ENCODE measurements at regions not wholly inside any gene's neighbourhood (a gene's known extent, or its start where the extent isn't known, plus 50 kb on each side); places are given as distances from the start of the nearest gene placed in this dataset.

GRCh38 chr4:23245203-23245832 lies 552.6 kb downstream of the GBA3 start:
- BruUV-seq (replicated peaks): no TSS peak
- no peak for DNase-seq (ENCODE audit: low spot score)
- FAIRE-seq: no peak
- in situ Hi-C loops (cut with HindIII; ENCODE audit: extremely low pct_ligation_motif_present, low pct_unique_long_range_greater_than_20kb): no loop called here
- H3K4me1 ChIP-seq (ENCODE audit: insufficient read depth, low read length): no peaks in the 10 kb centered on the region
- no peak overlapping the region for H3K9ac ChIP-seq (ENCODE audit: insufficient read depth, low read depth, low read length)
- TF ChIP-seq MIER2 (CRISPR knock-in tag; IDR thresholded peaks at IDR 0.05): no peak
- TF ChIP-seq KLF9 (CRISPR knock-in tag; IDR thresholded peaks at IDR 0.05; ENCODE audit: low read depth): no peak
- WGBS (ENCODE audit: low lambda C conversion rate): 3% methylated on average over 3 of the region's 3 CpGs
- no peak overlapping the region for H3K27ac ChIP-seq (ENCODE audit: extremely low read length, insufficient read depth, low read length)
- ATAC-seq: no peak
- H3K4me3 ChIP-seq (replicated peaks in 1 of 3; ENCODE audit: insufficient read depth in 1 of 3, low read depth in 2 of 3, low read length in 3 of 3): no peak overlapping the region
- H3K27me3 ChIP-seq (ENCODE audit: control insufficient read depth in 1 of 2, insufficient read depth in 2 of 2, low read length in 2 of 2): no peaks in the 10 kb centered on the region
- H3K36me3 ChIP-seq (replicated peaks in 1 of 2; ENCODE audit: control insufficient read depth in 1 of 2, insufficient read depth in 2 of 2, low read length in 2 of 2): no peaks in the 10 kb centered on the region
- POLR2A ChIA-PET: no interaction called here
- H4K20me1 ChIP-seq (ENCODE audit: insufficient read depth, low read length): no peaks in the 10 kb centered on the region
- CTCF ChIA-PET (ENCODE audit: low intra/inter-chr PET ratio, low total read pairs): no interaction called here
- no peak overlapping the region for H3K4me2 ChIP-seq (ENCODE audit: low read depth, low read length)
- no peaks in the 10 kb centered on the region for H3K79me2 ChIP-seq (ENCODE audit: insufficient read depth, low read length)
- no peak overlapping the region for H2AFZ ChIP-seq (ENCODE audit: low read length)
- intact Hi-C loops (cut with micrococcal nuclease; ENCODE audit: unreplicated experiment): no loop called here
- H3K9me3 ChIP-seq (ENCODE audit: low read length): no peaks in the 10 kb centered on the region

GRCh38 chr4:23242962-23243361 lies 550.2 kb downstream of the GBA3 start:
- H3K9me3 ChIP-seq (ENCODE audit: low read length): no peaks in the 10 kb centered on the region
- no peak overlapping the region for H3K4me3 ChIP-seq (replicated peaks in 1 of 3; ENCODE audit: insufficient read depth in 1 of 3, low read depth in 2 of 3, low read length in 3 of 3)
- ChIA-PET POLR2A (no interaction called here), CTCF (ENCODE audit: low intra/inter-chr PET ratio, low total read pairs) (no interaction called here)
- intact Hi-C loops (cut with micrococcal nuclease; ENCODE audit: unreplicated experiment): no loop called here
- H3K9ac ChIP-seq (ENCODE audit: insufficient read depth, low read depth, low read length): no peak overlapping the region
- TF ChIP-seq ZBTB7B (CRISPR knock-in tag; IDR thresholded peaks at IDR 0.05): no peak
- peak; percentile 46; the same call in 1 of the 2 replicates for TF ChIP-seq MAFF (IDR thresholded peaks at IDR 0.05; ENCODE audit: low read depth, low read length)
- no peak for TF ChIP-seq ZNF547 (CRISPR knock-in tag; IDR thresholded peaks at IDR 0.05)
- TF ChIP-seq MAFK (conservative IDR thresholded peaks at IDR 0.05 in 1 of 2, IDR thresholded peaks at IDR 0.05 in 1 of 2; ENCODE audit: low read length in 2 of 2): peak; percentile 64 to 68
- peak; percentile 92 for TF ChIP-seq NFE2L2 (IDR thresholded peaks at IDR 0.05; ENCODE audit: low read length)
- no peak for TF ChIP-seq ZNF784 (CRISPR knock-in tag; IDR thresholded peaks at IDR 0.05; ENCODE audit: borderline replicate concordance)
- no peak for TF ChIP-seq MAZ (IDR thresholded peaks at IDR 0.05; ENCODE audit: borderline replicate concordance, low read depth, low read length)
- TF ChIP-seq MAZ (CRISPR knock-in tag; IDR thresholded peaks at IDR 0.05; ENCODE audit: low read depth): no peak
- no peaks in the 10 kb centered on the region for H3K79me2 ChIP-seq (ENCODE audit: insufficient read depth, low read length)
- DNase-seq (ENCODE audit: low spot score): no peak
- no peaks in the 10 kb centered on the region for H3K4me1 ChIP-seq (ENCODE audit: insufficient read depth, low read length)
- H3K27ac ChIP-seq (ENCODE audit: extremely low read length, insufficient read depth, low read length): no peak overlapping the region
- no peak for FAIRE-seq
- no TSS peak for BruUV-seq (replicated peaks)
- no peaks in the 10 kb centered on the region for H3K27me3 ChIP-seq (ENCODE audit: control insufficient read depth in 1 of 2, insufficient read depth in 2 of 2, low read length in 2 of 2)
- ATAC-seq: no peak
- 7% methylated on average over 2 of the region's 2 CpGs for WGBS (ENCODE audit: low lambda C conversion rate)
- H2AFZ ChIP-seq (ENCODE audit: low read length): no peak overlapping the region
- no peak overlapping the region for H3K4me2 ChIP-seq (ENCODE audit: low read depth, low read length)
- H4K20me1 ChIP-seq (ENCODE audit: insufficient read depth, low read length): no peaks in the 10 kb centered on the region
- in situ Hi-C loops (cut with HindIII; ENCODE audit: extremely low pct_ligation_motif_present, low pct_unique_long_range_greater_than_20kb): no loop called here
- H3K36me3 ChIP-seq (replicated peaks in 1 of 2; ENCODE audit: control insufficient read depth in 1 of 2, insufficient read depth in 2 of 2, low read length in 2 of 2): no peaks in the 10 kb centered on the region

Data from HepG2 (cell line).